H9 (cell line): ENCODE measurements at regions not wholly inside any gene's neighbourhood (a gene's known extent, or its start where the extent isn't known, plus 50 kb on each side); places are given as distances from the start of the nearest gene placed in this dataset.

Experiments used
- DNase-seq: peaks from one replicate; pipeline ENCODE4 v3.0.0-alpha.2; 2017
- H2AFZ ChIP-seq: one replicate; pipeline ENCODE4 v1.6.1; 2013; ENCODE audit warnings: mild to moderate bottlenecking, low read length, control low read depth, moderate library complexity
- H2AK5ac ChIP-seq: 2 replicates; pipeline ENCODE4 v1.6.1; 2013; ENCODE audit warnings: low read length, control low read depth, mixed read lengths; ENCODE audit not compliant: insufficient read length
- H2BK120ac ChIP-seq: one replicate; pipeline ENCODE4 v1.6.1; 2013; ENCODE audit warnings: low read depth, mild to moderate bottlenecking, low read length, control low read depth, inconsistent platforms; ENCODE audit not compliant: poor library complexity, severe bottlenecking
- H2BK12ac ChIP-seq: 2 replicates; pipeline ENCODE4 v1.6.1; 2013; ENCODE audit warnings: low read length, control low read depth, mixed read lengths, low read depth; ENCODE audit not compliant: insufficient read length
- H2BK15ac ChIP-seq: 2 replicates; pipeline ENCODE4 v1.6.1; 2013; ENCODE audit warnings: low read depth, low read length, control low read depth
- H2BK20ac ChIP-seq: one replicate; pipeline ENCODE4 v1.6.1; 2013; ENCODE audit warnings: low read depth, mild to moderate bottlenecking, low read length, control low read depth, inconsistent platforms; ENCODE audit not compliant: poor library complexity, severe bottlenecking
- H2BK5ac ChIP-seq: 2 replicates; pipeline ENCODE4 v1.6.1; 2013; ENCODE audit warnings: low read length, control low read depth, mixed read lengths; ENCODE audit not compliant: insufficient read length
- H3K14ac ChIP-seq: 2 replicates; pipeline ENCODE4 v1.6.1; 2013; ENCODE audit warnings: low read length, control low read depth; ENCODE audit not compliant: insufficient read depth
- H3K18ac ChIP-seq: 2 replicates; pipeline ENCODE4 v1.6.1; 2013; ENCODE audit warnings: low read depth, mild to moderate bottlenecking, mixed read lengths, low read length, control low read depth; ENCODE audit not compliant: insufficient read length
- H3K23ac ChIP-seq: 2 replicates; pipeline ENCODE4 v1.6.1; 2013; ENCODE audit warnings: low read length, control low read depth, mixed read lengths, low read depth; ENCODE audit not compliant: insufficient read length
- H3K23me2 ChIP-seq: 2 replicates; pipeline ENCODE4 v1.6.1; 2013; ENCODE audit warnings: low read depth, mild to moderate bottlenecking, mixed read lengths, low read length, control low read depth; ENCODE audit not compliant: insufficient read length, poor library complexity, severe bottlenecking
- H3K27ac ChIP-seq: 2 replicates; pipeline ENCODE4 v1.5.1; 2013; ENCODE audit warnings: low read length, control low read depth, mixed read lengths, low read depth; ENCODE audit not compliant: insufficient read length
- H3K27me3 ChIP-seq: 2 replicates; pipeline ENCODE4 v1.6.1; 2013; ENCODE audit warnings: low read length, control low read depth, inconsistent platforms; ENCODE audit not compliant: insufficient read depth
- H3K4ac ChIP-seq: 2 replicates; pipeline ENCODE4 v1.6.1; 2013; ENCODE audit warnings: low read depth, mild to moderate bottlenecking, control low read depth, inconsistent platforms, low read length, moderate library complexity
- H3K4me1 ChIP-seq: 2 replicates; pipeline ENCODE4 v1.6.1; 2013; ENCODE audit warnings: low read length, control low read depth, inconsistent platforms; ENCODE audit not compliant: insufficient read depth
- H3K4me2 ChIP-seq: 2 replicates; pipeline ENCODE4 v1.6.1; 2013; ENCODE audit warnings: low read length, control low read depth, mixed read lengths; ENCODE audit not compliant: insufficient read length, insufficient read depth
- H3K56ac ChIP-seq: 2 replicates; pipeline ENCODE4 v1.6.1; 2013; ENCODE audit warnings: low read depth, mild to moderate bottlenecking, mixed read lengths, low read length, control low read depth; ENCODE audit not compliant: insufficient read length
- H3K79me1 ChIP-seq: 2 replicates; pipeline ENCODE4 v1.6.1; 2013; ENCODE audit warnings: low read depth, mild to moderate bottlenecking, moderate library complexity, low read length, control low read depth, inconsistent platforms; ENCODE audit not compliant: insufficient read depth, poor library complexity, severe bottlenecking
- H3K79me2 ChIP-seq: 2 replicates; pipeline ENCODE4 v1.6.1; 2013; ENCODE audit warnings: low read length, control low read depth, inconsistent platforms; ENCODE audit not compliant: insufficient read depth
- H3K9ac ChIP-seq: 2 replicates; pipeline ENCODE4 v1.6.1; 2013; ENCODE audit warnings: low read length, control low read depth, mixed read lengths; ENCODE audit not compliant: insufficient read length; ENCODE audit errors: extremely low read depth
- H3K9me3 ChIP-seq: one replicate; pipeline ENCODE4 v1.6.1; 2013; ENCODE audit warnings: low read depth, low read length, inconsistent platforms; ENCODE audit not compliant: control insufficient read depth
- H3T11ph ChIP-seq: one replicate; pipeline ENCODE4 v1.6.1; 2013; ENCODE audit warnings: mild to moderate bottlenecking, low read length, control low read depth, inconsistent platforms
- H4K20me1 ChIP-seq: one replicate; pipeline ENCODE4 v1.6.1; 2013; ENCODE audit not compliant: control insufficient read depth, insufficient read length, insufficient read depth
- H4K5ac ChIP-seq: 2 replicates; pipeline ENCODE4 v1.6.1; 2013; ENCODE audit warnings: low read depth, mild to moderate bottlenecking, mixed read lengths, low read length, control low read depth; ENCODE audit not compliant: insufficient read length
- H4K8ac ChIP-seq: replicated peaks from 2 replicates; pipeline ENCODE4 v1.6.1; 2013; ENCODE audit warnings: low read length, control low read depth, mixed read lengths, low read depth; ENCODE audit not compliant: insufficient read length
- H4K91ac ChIP-seq: 2 replicates; pipeline ENCODE4 v1.6.1; 2013; ENCODE audit warnings: low read depth, mild to moderate bottlenecking, moderate library complexity, mixed read lengths, low read length, control low read depth; ENCODE audit not compliant: insufficient read length
- H3K27ac Mint-ChIP-seq, 3 experiments: 2 replicates in 2 of 3; 3 replicates in 1 of 3; pipeline ENCODE4 v1.8.0; 2020 to 2021; ENCODE audit warnings: mixed read lengths in 3 of 3, mild to moderate bottlenecking in 1 of 3, moderate library complexity in 1 of 3
- H3K27me3 Mint-ChIP-seq: 2 replicates; pipeline ENCODE4 v1.8.0; 2021; ENCODE audit warnings: low read depth, mild to moderate bottlenecking, moderate library complexity, mixed read lengths
- H3K36me3 Mint-ChIP-seq, 3 experiments: 2 replicates in 2 of 3; 3 replicates in 1 of 3; pipeline ENCODE4 v1.8.0; 2020 to 2021; ENCODE audit warnings: low read depth in 3 of 3, mixed read lengths in 3 of 3; ENCODE audit not compliant: insufficient read depth in 1 of 3
- H3K4me1 Mint-ChIP-seq, 2 experiments: 2 replicates each; pipeline ENCODE4 v1.8.0; 2020; ENCODE audit warnings: mixed read lengths in 2 of 2
- H3K4me3 Mint-ChIP-seq, 2 experiments: 2 replicates in 1 of 2; 3 replicates in 1 of 2; pipeline ENCODE4 v1.8.0; 2020 to 2021; ENCODE audit warnings: mild to moderate bottlenecking in 2 of 2, mixed read lengths in 2 of 2, moderate library complexity in 1 of 2
- H3K9me3 Mint-ChIP-seq, 2 experiments: 2 replicates in 1 of 2; 3 replicates in 1 of 2; pipeline ENCODE4 v1.8.0; 2020; ENCODE audit warnings: mild to moderate bottlenecking in 2 of 2, mixed read lengths in 2 of 2, moderate library complexity in 1 of 2
- WGBS: extraction: QIAGEN DNeasy Blood & Tissue Kit; methylation state at CpG from one replicate; pipeline ENCODE4 v1.1.7; 2013; ENCODE audit warnings: missing lambda C conversion rate, low lambda C conversion rate, mixed read lengths; ENCODE audit not compliant: insufficient read length; ENCODE audit errors: extremely low coverage; 5-methylcytosine and 5-hydroxymethylcytosine counted together
- TF ChIP-seq, protein P1 (sequence below): fragments of 200-600 bp; sonication (generic); conservative IDR thresholded peaks from 3 replicates; pipeline ENCODE4 v1.8.0; 2021; ENCODE audit warnings: antibody characterized with exemption, mild to moderate bottlenecking

DNA sequence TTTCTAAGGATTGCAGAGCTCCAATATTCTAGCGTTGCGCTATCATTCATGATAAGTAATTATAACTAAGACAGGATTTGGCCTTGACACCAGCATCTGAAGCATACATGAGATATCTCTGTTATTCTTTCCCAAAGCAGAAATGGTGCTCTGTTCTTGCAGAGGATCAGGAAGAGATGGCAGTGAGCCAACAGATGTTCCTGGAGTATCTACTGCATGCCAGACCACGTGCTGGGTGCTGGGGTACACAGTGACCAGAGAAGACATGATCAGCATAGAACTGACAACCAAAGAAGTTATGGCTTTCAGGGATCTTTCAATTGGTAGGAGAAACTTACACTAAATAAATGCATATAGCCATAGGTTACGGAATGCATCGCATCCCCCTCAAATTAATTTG lies 63.7 kb upstream of the PLXNA4 start:
- Histone ChIP-seq H3K27me3 (no peaks in the 10 kb centered on the region; the same call in 1 of the 2 replicates), H3K23ac (no peak overlapping the region), H3K79me1 (no peaks in the 10 kb centered on the region), H2BK5ac (no peak overlapping the region), H3T11ph (no peak overlapping the region), H4K5ac (no peak overlapping the region), H2AFZ (no peak overlapping the region), H2BK20ac (no peak overlapping the region), H3K23me2 (no peaks in the 10 kb centered on the region), H4K8ac (no peak overlapping the region), H3K9ac (no peak overlapping the region), H3K56ac (no peak overlapping the region), H2BK12ac (no peak overlapping the region), H3K27ac (no peak overlapping the region), H3K14ac (no peak overlapping the region), H3K4me1 (peaks cover 2% of the 10 kb centered on the region; the same call in 1 of the 2 replicates), H4K20me1 (no peaks in the 10 kb centered on the region), H2BK120ac (no peak overlapping the region), H3K4ac (no peak overlapping the region), H3K4me2 (no peak overlapping the region), H3K9me3 (no peaks in the 10 kb centered on the region), H2BK15ac (no peak overlapping the region), H3K79me2 (no peaks in the 10 kb centered on the region), H4K91ac (no peak overlapping the region), H3K18ac (no peak overlapping the region), H2AK5ac (no peak overlapping the region)
- no CpG with 5 or more reads among the region's 5 CpGs for WGBS
- H3K36me3 Mint-ChIP-seq, result no peaks in the 10 kb centered on the region; a peak in 1 of 7 replicates
- H3K9me3 Mint-ChIP-seq, result no peaks in the 10 kb centered on the region
- no peak overlapping the region for H3K4me3 Mint-ChIP-seq
- TF ChIP-seq, protein P1, sequence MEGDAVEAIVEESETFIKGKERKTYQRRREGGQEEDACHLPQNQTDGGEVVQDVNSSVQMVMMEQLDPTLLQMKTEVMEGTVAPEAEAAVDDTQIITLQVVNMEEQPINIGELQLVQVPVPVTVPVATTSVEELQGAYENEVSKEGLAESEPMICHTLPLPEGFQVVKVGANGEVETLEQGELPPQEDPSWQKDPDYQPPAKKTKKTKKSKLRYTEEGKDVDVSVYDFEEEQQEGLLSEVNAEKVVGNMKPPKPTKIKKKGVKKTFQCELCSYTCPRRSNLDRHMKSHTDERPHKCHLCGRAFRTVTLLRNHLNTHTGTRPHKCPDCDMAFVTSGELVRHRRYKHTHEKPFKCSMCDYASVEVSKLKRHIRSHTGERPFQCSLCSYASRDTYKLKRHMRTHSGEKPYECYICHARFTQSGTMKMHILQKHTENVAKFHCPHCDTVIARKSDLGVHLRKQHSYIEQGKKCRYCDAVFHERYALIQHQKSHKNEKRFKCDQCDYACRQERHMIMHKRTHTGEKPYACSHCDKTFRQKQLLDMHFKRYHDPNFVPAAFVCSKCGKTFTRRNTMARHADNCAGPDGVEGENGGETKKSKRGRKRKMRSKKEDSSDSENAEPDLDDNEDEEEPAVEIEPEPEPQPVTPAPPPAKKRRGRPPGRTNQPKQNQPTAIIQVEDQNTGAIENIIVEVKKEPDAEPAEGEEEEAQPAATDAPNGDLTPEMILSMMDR, result no peak
- H3K4me1 Mint-ChIP-seq, result peaks cover 35 to 36% of the 10 kb centered on the region in 2 experiments
- no peak for DNase-seq
- peaks cover 45% of the 10 kb centered on the region for H3K27me3 Mint-ChIP-seq
- H3K27ac Mint-ChIP-seq, result no peak overlapping the region
